ENCODE measurements at regions not wholly inside any gene's neighbourhood (a gene's known extent, or its start where the extent isn't known, plus 50 kb on each side); places are given as distances from the start of the nearest gene placed in this dataset.

DNA sequence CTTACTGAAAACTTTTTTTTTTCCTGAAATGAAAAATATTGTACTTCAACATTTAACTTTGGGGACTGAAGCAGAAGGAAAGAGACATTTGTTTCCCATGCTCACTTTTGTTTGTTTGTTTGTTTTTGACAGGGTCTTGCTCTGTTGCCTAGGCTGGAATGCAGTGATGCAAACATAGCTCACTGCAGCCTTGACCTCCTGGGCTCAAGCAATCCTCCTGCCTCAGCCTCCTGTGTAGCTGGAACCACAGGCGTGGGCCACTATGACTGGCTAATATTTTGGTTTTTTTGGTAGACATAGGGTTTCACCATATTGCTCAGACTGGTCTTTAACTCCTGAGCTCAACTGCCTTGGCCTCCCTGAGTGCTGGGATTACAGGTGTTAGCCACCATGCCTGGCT, 70.9 kb upstream of the SPTBN1 start (continued):
- TF ChIP-seq POLR2AphosphoS5 (IDR thresholded peaks at IDR 0.05; ENCODE audit: low read depth, low read length), result no peak
- TF ChIP-seq, protein P1, sequence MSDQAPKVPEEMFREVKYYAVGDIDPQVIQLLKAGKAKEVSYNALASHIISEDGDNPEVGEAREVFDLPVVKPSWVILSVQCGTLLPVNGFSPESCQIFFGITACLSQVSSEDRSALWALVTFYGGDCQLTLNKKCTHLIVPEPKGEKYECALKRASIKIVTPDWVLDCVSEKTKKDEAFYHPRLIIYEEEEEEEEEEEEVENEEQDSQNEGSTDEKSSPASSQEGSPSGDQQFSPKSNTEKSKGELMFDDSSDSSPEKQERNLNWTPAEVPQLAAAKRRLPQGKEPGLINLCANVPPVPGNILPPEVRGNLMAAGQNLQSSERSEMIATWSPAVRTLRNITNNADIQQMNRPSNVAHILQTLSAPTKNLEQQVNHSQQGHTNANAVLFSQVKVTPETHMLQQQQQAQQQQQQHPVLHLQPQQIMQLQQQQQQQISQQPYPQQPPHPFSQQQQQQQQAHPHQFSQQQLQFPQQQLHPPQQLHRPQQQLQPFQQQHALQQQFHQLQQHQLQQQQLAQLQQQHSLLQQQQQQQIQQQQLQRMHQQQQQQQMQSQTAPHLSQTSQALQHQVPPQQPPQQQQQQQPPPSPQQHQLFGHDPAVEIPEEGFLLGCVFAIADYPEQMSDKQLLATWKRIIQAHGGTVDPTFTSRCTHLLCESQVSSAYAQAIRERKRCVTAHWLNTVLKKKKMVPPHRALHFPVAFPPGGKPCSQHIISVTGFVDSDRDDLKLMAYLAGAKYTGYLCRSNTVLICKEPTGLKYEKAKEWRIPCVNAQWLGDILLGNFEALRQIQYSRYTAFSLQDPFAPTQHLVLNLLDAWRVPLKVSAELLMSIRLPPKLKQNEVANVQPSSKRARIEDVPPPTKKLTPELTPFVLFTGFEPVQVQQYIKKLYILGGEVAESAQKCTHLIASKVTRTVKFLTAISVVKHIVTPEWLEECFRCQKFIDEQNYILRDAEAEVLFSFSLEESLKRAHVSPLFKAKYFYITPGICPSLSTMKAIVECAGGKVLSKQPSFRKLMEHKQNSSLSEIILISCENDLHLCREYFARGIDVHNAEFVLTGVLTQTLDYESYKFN (CRISPR knock-in tag; conservative IDR thresholded peaks at IDR 0.05), result no peak
- TF ChIP-seq FOSL2 (CRISPR knock-in tag; IDR thresholded peaks at IDR 0.05), result 0 out of 2 replicates have a peak, but pooled peaks have one; percentile 8
- TF ChIP-seq KLF9 (CRISPR knock-in tag; IDR thresholded peaks at IDR 0.05; ENCODE audit: low read depth), result no peak

DNA sequence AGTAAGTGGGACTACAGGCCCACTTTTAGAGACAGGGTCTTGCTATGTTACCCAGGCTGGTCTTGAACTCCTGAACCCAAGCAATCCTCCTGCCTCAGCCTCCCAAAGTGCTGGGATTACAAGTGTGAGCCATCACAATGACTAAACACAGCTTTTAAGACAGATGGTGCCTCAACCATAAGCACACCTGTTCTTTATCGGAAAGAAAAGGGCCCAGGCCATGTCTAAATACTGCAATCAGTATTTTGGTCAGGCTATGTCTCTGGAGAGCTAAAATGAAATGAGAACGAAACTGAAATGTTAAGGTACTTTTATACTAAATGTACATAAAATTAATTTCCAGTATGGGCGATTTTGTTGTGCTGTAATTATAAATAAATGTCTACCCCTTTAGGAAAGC, 69.5 kb upstream of the SPTBN1 start:
- Histone ChIP-seq H3K4me1 (ENCODE audit: insufficient read depth, low read length) (peaks cover 15% of the 10 kb centered on the region), H3K4me3 (replicated peaks in 1 of 3; ENCODE audit: insufficient read depth in 1 of 3, low read depth in 2 of 3, low read length in 3 of 3) (no peak overlapping the region), H3K9me3 (ENCODE audit: low read length) (no peaks in the 10 kb centered on the region), H3K4me2 (ENCODE audit: low read depth, low read length) (no peak overlapping the region), H3K27me3 (ENCODE audit: control insufficient read depth in 1 of 2, insufficient read depth in 2 of 2, low read length in 2 of 2) (peaks cover 5 to 19% of the 10 kb centered on the region in 2 experiments; a peak in 3 of 5 replicates), H4K20me1 (ENCODE audit: insufficient read depth, low read length) (no peaks in the 10 kb centered on the region), H3K79me2 (ENCODE audit: insufficient read depth, low read length) (no peaks in the 10 kb centered on the region), H3K27ac (ENCODE audit: extremely low read length, insufficient read depth, low read length) (no peak overlapping the region), H2AFZ (ENCODE audit: low read length) (no peak overlapping the region), H3K9ac (ENCODE audit: insufficient read depth, low read depth, low read length) (no peak overlapping the region), H3K36me3 (replicated peaks in 1 of 2; ENCODE audit: control insufficient read depth in 1 of 2, insufficient read depth in 2 of 2, low read length in 2 of 2) (no peaks in the 10 kb centered on the region)
- no peak for FAIRE-seq
- no peak for ATAC-seq
- in situ Hi-C loops (cut with HindIII; ENCODE audit: extremely low pct_ligation_motif_present, low pct_unique_long_range_greater_than_20kb) (no loop called here), intact Hi-C loops (cut with micrococcal nuclease; ENCODE audit: unreplicated experiment) (no loop called here)
- WGBS (ENCODE audit: low lambda C conversion rate), result 50% methylated on average over 3 of the region's 3 CpGs
- ChIA-PET POLR2A (no interaction called here), CTCF (ENCODE audit: low intra/inter-chr PET ratio, low total read pairs) (no interaction called here)
- no TSS peak for BruUV-seq (replicated peaks)
- TF ChIP-seq SALL2 (CRISPR knock-in tag; IDR thresholded peaks at IDR 0.05) (no peak), CBX5 (CRISPR knock-in tag; IDR thresholded peaks at IDR 0.05; ENCODE audit: borderline replicate concordance) (no peak)
- TF ChIP-seq, protein P2, sequence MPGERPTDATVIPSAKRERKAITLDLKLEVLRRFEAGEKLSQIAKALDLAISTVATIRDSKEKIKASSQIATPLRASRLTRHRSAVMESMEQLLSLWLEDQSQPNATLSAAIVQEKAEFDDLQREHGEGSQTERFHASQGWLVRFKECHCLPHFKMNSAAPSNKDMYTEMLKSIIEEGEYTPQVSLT (CRISPR knock-in tag; IDR thresholded peaks at IDR 0.05; ENCODE audit: borderline replicate concordance, low read depth), result no peak
- TF ChIP-seq, protein P3, sequence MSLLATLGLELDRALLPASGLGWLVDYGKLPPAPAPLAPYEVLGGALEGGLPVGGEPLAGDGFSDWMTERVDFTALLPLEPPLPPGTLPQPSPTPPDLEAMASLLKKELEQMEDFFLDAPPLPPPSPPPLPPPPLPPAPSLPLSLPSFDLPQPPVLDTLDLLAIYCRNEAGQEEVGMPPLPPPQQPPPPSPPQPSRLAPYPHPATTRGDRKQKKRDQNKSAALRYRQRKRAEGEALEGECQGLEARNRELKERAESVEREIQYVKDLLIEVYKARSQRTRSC (CRISPR knock-in tag; IDR thresholded peaks at IDR 0.05; ENCODE audit: low read depth), result no peak
- TF ChIP-seq, protein P4, sequence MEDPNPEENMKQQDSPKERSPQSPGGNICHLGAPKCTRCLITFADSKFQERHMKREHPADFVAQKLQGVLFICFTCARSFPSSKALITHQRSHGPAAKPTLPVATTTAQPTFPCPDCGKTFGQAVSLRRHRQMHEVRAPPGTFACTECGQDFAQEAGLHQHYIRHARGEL (CRISPR knock-in tag; IDR thresholded peaks at IDR 0.05), result no peak
- TF ChIP-seq, protein P5, sequence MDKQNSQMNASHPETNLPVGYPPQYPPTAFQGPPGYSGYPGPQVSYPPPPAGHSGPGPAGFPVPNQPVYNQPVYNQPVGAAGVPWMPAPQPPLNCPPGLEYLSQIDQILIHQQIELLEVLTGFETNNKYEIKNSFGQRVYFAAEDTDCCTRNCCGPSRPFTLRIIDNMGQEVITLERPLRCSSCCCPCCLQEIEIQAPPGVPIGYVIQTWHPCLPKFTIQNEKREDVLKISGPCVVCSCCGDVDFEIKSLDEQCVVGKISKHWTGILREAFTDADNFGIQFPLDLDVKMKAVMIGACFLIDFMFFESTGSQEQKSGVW (CRISPR knock-in tag; IDR thresholded peaks at IDR 0.05; ENCODE audit: borderline replicate concordance), result no peak
- TF ChIP-seq, protein P6, sequence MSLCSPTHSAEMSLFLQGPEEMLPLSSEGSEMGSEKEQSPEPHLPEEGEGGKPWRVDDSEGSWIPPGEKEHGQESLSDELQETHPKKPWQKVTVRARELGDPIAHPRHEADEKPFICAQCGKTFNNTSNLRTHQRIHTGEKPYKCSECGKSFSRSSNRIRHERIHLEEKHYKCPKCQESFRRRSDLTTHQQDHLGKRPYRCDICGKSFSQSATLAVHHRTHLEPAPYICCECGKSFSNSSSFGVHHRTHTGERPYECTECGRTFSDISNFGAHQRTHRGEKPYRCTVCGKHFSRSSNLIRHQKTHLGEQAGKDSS (CRISPR knock-in tag; IDR thresholded peaks at IDR 0.05; ENCODE audit: borderline replicate concordance, low read depth), result no peak
- no peak for DNase-seq (ENCODE audit: low spot score)

Measured in HepG2 (cell line).